KMS-11 (cell line): ENCODE measurements at regions not wholly inside any gene's neighbourhood (a gene's known extent, or its start where the extent isn't known, plus 50 kb on each side); places are given as distances from the start of the nearest gene placed in this dataset.
"Not testable (repeated sequence)": the region's sequence is repeated elsewhere in the genome, so short reads cannot be mapped to it uniquely, and the experiment has no call there.

Experiments used
- H2AFZ ChIP-seq: fragments of 200-600 bp; sonication (generic); 2 replicates; pipeline ENCODE4 v1.6.1; 2016; ENCODE audit warnings: antibody characterized with exemption, mixed run types, low read depth
- H3K27ac ChIP-seq: fragments of 200-600 bp; sonication (generic); 2 replicates; pipeline ENCODE4 v1.6.1; 2016; ENCODE audit warnings: mild to moderate bottlenecking, mixed run types
- H3K27me3 ChIP-seq: fragments of 200-600 bp; sonication (generic); 2 replicates; pipeline ENCODE4 v1.6.1; 2017; ENCODE audit warnings: mild to moderate bottlenecking, low read depth, mixed run types, moderate library complexity; ENCODE audit not compliant: insufficient read depth
- H3K36me3 ChIP-seq: fragments of 200-600 bp; sonication (generic); 2 replicates; pipeline ENCODE4 v1.6.1; 2017; ENCODE audit warnings: mild to moderate bottlenecking, mixed run types; ENCODE audit not compliant: insufficient read depth
- H3K4me1 ChIP-seq: fragments of 200-600 bp; sonication (generic); 2 replicates; pipeline ENCODE4 v1.6.1; 2016; ENCODE audit warnings: mild to moderate bottlenecking, low read depth, mixed run types; ENCODE audit not compliant: poor library complexity, severe bottlenecking
- H3K4me2 ChIP-seq: fragments of 200-600 bp; sonication (generic); 2 replicates; pipeline ENCODE4 v1.7.0; 2016; ENCODE audit warnings: mild to moderate bottlenecking, mixed run types
- H3K4me3 ChIP-seq: fragments of 200-600 bp; sonication (generic); IDR thresholded peaks from 2 replicates; pipeline ENCODE4 v1.6.1; 2017; ENCODE audit warnings: low read depth, low read length, mixed read lengths; ENCODE audit not compliant: insufficient read depth
- H3K79me2 ChIP-seq: fragments of 200-600 bp; sonication (generic); 2 replicates; pipeline ENCODE4 v1.6.1; 2016; ENCODE audit warnings: low read depth, mixed run types; ENCODE audit not compliant: insufficient read depth
- H3K9ac ChIP-seq: fragments of 200-600 bp; sonication (generic); 2 replicates; pipeline ENCODE4 v1.6.1; 2016; ENCODE audit warnings: mild to moderate bottlenecking, mixed run types
- H4K20me1 ChIP-seq: fragments of 200-600 bp; sonication (generic); 2 replicates; pipeline ENCODE4 v1.6.1; 2016; ENCODE audit warnings: mild to moderate bottlenecking, mixed run types; ENCODE audit not compliant: insufficient read depth
- CTCF ChIP-seq: fragments of 200-600 bp; sonication (generic); conservative IDR thresholded peaks from 2 replicates; pipeline ENCODE4 v1.6.1; 2017; ENCODE audit warnings: low read depth, mild to moderate bottlenecking, antibody characterized with exemption, low read length, moderate library complexity, mixed read lengths

- Histone ChIP-seq H3K4me3 (no peak overlapping the region), H3K36me3 (no peaks in the 10 kb centered on the region), H3K9ac (no peak overlapping the region), H3K27me3 (no peaks in the 10 kb centered on the region), H2AFZ (no peak overlapping the region), H3K79me2 (no peaks in the 10 kb centered on the region), H3K4me2 (no peak overlapping the region), H3K27ac (no peak overlapping the region), H4K20me1 (no peaks in the 10 kb centered on the region), H3K4me1 (peaks cover 35% of the 10 kb centered on the region)
- no peak for TF ChIP-seq CTCF
Measured at GRCh38 chr1:90348934-90349333, 354.0 kb downstream of the ZNF326 start.

GRCh38 chr1:90348459-90348858 lies 353.5 kb downstream of the ZNF326 start:
- not testable (repeated sequence) for H3K9ac ChIP-seq, H4K20me1 ChIP-seq, H3K4me2 ChIP-seq, H3K4me3 ChIP-seq, H3K36me3 ChIP-seq, H2AFZ ChIP-seq, H3K27me3 ChIP-seq, H3K79me2 ChIP-seq, H3K27ac ChIP-seq
- peaks cover 40% of the 10 kb centered on the region for H3K4me1 ChIP-seq

- Histone ChIP-seq H3K4me1 (peaks cover 40% of the 10 kb centered on the region), H3K27ac (no peak overlapping the region), H3K36me3 (no peaks in the 10 kb centered on the region), H4K20me1 (no peaks in the 10 kb centered on the region), H3K4me2 (no peak overlapping the region), H3K4me3 (no peak overlapping the region), H3K27me3 (no peaks in the 10 kb centered on the region), H3K79me2 (no peaks in the 10 kb centered on the region), H2AFZ (no peak overlapping the region), H3K9ac (no peak overlapping the region)
- no peak for TF ChIP-seq CTCF
Measured at GRCh38 chr1:90347366-90347765, 352.5 kb downstream of the ZNF326 start.

- no peak overlapping the region for H3K27ac ChIP-seq
- no peaks in the 10 kb centered on the region for H4K20me1 ChIP-seq
- no peak overlapping the region for H2AFZ ChIP-seq
- no peak overlapping the region for H3K4me2 ChIP-seq
- peaks cover 43% of the 10 kb centered on the region for H3K4me1 ChIP-seq
- no peak for TF ChIP-seq CTCF
- no peaks in the 10 kb centered on the region for H3K36me3 ChIP-seq
- no peaks in the 10 kb centered on the region for H3K27me3 ChIP-seq
- H3K9ac ChIP-seq = no peak overlapping the region
- H3K79me2 ChIP-seq = no peaks in the 10 kb centered on the region
- no peak overlapping the region for H3K4me3 ChIP-seq
Measured at GRCh38 chr1:90346757-90347156, 351.8 kb downstream of the ZNF326 start.

GRCh38 chr1:90346349-90346748 lies 351.4 kb downstream of the ZNF326 start:
- peaks cover 48% of the 10 kb centered on the region for H3K4me1 ChIP-seq
- no peak overlapping the region for H3K4me3 ChIP-seq
- H3K9ac ChIP-seq = no peak overlapping the region
- H4K20me1 ChIP-seq = no peaks in the 10 kb centered on the region
- no peaks in the 10 kb centered on the region for H3K79me2 ChIP-seq
- no peak overlapping the region for H3K27ac ChIP-seq
- H3K4me2 ChIP-seq = no peak overlapping the region
- H2AFZ ChIP-seq = no peak overlapping the region
- no peaks in the 10 kb centered on the region for H3K27me3 ChIP-seq
- no peaks in the 10 kb centered on the region for H3K36me3 ChIP-seq
- TF ChIP-seq CTCF = no peak
